Fibroblast of the aortic adventitia (primary cell): ENCODE measurements at regions not wholly inside any gene's neighbourhood (a gene's known extent, or its start where the extent isn't known, plus 50 kb on each side); places are given as distances from the start of the nearest gene placed in this dataset.

Experiments
- DNase-seq: peaks from one replicate; pipeline ENCODE4 v3.0.0-alpha.2; 2010; ENCODE audit warnings: low read depth
- H3K4me3 ChIP-seq: 2 replicates; pipeline ENCODE4 v1.5.1; 2011; ENCODE audit warnings: low read depth, mild to moderate bottlenecking, control low read depth, low read length, moderate library complexity
- CTCF ChIP-seq: IDR thresholded peaks from 2 replicates; pipeline ENCODE4 v1.5.1; 2011; ENCODE audit warnings: mild to moderate bottlenecking, low read length, control low read depth, inconsistent platforms; ENCODE audit not compliant: insufficient read depth

DNA sequence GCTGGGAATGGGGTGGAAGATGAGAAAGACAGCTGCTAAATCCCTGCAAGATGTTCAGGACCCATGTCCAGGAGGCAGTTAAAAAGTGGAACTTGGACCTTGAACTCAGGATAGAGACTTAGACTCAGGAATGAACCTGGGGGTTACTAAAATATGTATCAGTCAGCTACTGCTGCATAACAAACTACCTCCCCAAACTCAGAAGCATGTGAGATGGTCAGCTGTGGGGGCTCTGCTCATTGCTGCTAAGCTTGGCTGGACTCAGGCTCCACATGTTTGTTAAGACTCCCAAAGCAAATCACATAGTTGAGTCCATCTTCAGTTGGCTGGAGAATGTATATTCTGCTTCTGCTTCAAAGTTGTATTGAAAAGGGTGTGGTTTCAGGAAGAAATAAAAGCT, 61.4 kb upstream of the COPS8 start:
- no peak for TF ChIP-seq CTCF
- no peak overlapping the region for H3K4me3 ChIP-seq
- DNase-seq: no peak

GRCh38 chr2:237025090-237025865, 60.4 kb upstream of the COPS8 start:
- H3K4me3 ChIP-seq: no peak overlapping the region
- TF ChIP-seq CTCF: no peak

GRCh38 chr2:237026981-237027711, 58.5 kb upstream of the COPS8 start:
- peak; percentile 86 for DNase-seq
- TF ChIP-seq CTCF: peak; percentile 88
- no peak overlapping the region for H3K4me3 ChIP-seq

More at GRCh38 chr2:237025090-237025865, 60.4 kb upstream of the COPS8 start:
- DNase-seq: peak; percentile 82

DNA sequence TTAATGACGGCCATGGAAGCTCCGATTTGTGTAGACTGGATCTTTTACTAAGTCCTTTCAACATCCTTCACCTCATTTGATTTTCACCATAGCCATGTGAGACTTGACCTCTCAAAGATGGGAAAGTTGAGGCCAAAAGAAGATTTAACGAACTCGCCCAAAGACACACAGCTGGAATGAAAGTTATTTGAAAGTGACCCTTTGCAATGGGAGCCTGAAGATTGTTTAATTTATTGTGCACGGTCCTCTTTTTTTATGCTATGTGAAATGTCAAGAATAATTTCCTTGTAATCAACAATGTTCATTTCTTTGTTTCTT, 58.0 kb upstream of the COPS8 start:
- TF ChIP-seq CTCF: no peak
- DNase-seq: no peak
- H3K4me3 ChIP-seq: no peak overlapping the region

DNA sequence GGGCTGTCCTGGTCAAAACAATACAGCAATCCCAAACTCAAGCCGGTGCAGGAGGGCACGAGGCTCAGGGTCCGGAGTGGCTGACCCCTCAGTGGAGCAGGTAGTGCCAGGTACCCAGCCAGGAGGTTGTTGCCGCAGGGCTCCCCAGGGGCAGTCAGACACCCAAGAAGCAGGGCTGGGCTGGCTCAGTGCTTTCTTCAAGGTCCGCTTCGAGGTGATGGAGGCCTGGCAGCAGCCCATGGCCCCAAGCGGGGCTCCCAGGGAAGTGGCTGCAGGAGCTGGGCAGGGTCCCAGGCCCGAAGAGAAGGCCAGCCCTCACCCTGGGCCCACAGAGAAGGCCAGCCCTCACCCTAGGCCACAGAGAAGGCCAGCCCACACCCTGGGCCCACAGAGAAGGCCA, 55.3 kb upstream of the COPS8 start:
- no peak for DNase-seq
- no peak for TF ChIP-seq CTCF
- no peak overlapping the region for H3K4me3 ChIP-seq

DNA sequence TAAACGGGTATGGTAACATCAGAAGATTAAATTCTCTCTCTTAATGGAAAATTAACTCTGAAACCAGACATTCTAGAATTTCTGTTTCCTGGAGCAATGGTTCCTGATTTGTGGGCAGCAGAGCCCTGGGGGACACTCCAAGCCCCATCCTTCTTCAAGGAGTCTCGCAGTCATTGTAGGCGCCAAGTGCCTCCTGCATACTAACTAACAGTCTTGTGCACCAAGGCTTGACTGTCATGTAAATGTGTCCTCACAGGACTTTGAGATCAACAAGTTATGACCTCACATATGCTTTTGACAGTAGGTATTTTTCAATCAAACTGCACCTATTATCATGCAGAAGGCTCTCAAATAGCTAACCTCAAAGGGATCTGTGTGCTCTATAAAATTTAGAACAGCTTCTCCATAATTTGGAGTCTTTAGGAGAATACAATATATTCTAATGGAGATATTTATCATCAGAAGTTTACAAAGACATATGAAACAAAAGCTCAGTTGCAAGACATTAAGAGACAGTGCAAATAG, 52.1 kb upstream of the COPS8 start:
- DNase-seq: no peak
- no peak overlapping the region for H3K4me3 ChIP-seq
- TF ChIP-seq CTCF: no peak
